GM13977 (cell line): ENCODE measurements at regions not wholly inside any gene's neighbourhood (a gene's known extent, or its start where the extent isn't known, plus 50 kb on each side); places are given as distances from the start of the nearest gene placed in this dataset.

ENCODE experiments used
- DNase-seq: peaks from one replicate; pipeline ENCODE4 v3.0.0; 2012; ENCODE audit warnings: low spot score
- in situ Hi-C: fragments of 300-500 bp; cut with MboI; formaldehyde crosslinking; loops from one replicate; pipeline ENCODE4 v1.12.0; 2022; ENCODE audit warnings: low sequenced_read_pairs, low pct_unique_long_range_greater_than_20kb, mixed read lengths, inconsistent platforms; ENCODE audit not compliant: unreplicated experiment
- TF ChIP-seq, protein P1 (sequence below): IDR thresholded peaks from 2 replicates; pipeline ENCODE4 v1.5.1; 2012; ENCODE audit warnings: mild to moderate bottlenecking, control low read depth; ENCODE audit not compliant: insufficient read depth; ENCODE audit errors: extremely low read depth, missing control alignments

DNA sequence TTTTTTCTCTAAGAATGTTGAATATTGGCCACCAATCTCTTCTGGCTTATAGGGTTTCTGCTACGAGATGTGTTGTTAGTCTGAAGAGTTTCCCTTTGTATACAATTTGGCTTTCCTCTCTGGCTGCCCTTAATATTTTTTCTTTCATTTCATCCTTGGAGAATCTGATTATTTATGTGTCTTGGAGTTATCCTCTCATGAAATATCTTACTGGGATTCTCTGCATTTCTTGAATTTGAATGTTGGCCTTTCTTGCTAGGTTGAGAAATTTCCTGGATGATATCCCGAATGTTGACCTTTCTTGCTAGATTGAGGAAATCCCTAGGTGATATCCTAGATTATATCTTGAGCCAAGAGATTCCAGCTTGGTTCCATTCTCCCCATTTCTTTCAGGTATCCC, 125.6 kb downstream of the SLC5A7 start:
- in situ Hi-C loops, result no loop called here

DNA sequence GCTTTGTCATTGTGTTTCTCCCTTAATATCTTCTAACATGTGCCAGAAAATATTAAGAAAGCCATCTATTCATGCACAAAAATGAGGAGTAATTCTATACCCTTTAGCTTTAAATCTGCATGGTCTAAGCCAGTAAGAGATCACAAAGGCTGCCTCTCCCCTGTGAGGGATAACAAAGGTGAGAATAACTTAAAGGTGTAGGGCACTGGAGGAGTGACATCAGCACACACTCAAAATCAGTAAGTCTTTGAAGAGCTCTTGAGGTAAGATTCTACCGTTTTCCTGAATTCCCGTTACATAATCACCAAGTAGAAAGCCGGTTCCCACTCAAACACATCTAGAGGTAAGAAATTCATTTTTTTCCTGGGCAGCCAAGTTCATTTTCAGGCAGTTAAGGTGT, 123.9 kb upstream of the SULT1C3 start:
- DNase-seq, result no peak
- TF ChIP-seq, protein P1, sequence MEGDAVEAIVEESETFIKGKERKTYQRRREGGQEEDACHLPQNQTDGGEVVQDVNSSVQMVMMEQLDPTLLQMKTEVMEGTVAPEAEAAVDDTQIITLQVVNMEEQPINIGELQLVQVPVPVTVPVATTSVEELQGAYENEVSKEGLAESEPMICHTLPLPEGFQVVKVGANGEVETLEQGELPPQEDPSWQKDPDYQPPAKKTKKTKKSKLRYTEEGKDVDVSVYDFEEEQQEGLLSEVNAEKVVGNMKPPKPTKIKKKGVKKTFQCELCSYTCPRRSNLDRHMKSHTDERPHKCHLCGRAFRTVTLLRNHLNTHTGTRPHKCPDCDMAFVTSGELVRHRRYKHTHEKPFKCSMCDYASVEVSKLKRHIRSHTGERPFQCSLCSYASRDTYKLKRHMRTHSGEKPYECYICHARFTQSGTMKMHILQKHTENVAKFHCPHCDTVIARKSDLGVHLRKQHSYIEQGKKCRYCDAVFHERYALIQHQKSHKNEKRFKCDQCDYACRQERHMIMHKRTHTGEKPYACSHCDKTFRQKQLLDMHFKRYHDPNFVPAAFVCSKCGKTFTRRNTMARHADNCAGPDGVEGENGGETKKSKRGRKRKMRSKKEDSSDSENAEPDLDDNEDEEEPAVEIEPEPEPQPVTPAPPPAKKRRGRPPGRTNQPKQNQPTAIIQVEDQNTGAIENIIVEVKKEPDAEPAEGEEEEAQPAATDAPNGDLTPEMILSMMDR, result no peak
- in situ Hi-C loops, result no loop called here

More for the DNA sequence above, 125.6 kb downstream of the SLC5A7 start:
- TF ChIP-seq, protein P1, result no peak
- DNase-seq, result no peak

DNA sequence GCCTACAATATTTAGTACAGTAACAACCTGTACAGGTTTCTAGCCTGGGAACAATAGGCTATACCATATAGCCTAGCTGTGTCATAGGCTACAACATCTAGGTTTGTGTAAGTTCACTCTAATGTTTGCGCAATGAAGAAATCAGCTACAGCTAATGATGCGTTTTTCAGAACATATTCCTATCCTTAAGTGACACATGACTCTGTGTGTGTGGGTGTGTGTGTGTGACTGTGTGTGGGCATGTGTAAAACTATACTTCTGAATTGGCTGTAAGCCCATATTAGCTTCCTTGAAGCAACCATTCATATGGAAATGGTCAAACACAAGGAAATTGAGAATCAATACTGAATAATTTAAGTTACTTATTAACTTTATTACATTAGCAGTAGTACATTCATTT, 120.8 kb upstream of the SULT1C3 start:
- in situ Hi-C loops, result no loop called here
- TF ChIP-seq, protein P1, result no peak
- DNase-seq, result no peak

DNA sequence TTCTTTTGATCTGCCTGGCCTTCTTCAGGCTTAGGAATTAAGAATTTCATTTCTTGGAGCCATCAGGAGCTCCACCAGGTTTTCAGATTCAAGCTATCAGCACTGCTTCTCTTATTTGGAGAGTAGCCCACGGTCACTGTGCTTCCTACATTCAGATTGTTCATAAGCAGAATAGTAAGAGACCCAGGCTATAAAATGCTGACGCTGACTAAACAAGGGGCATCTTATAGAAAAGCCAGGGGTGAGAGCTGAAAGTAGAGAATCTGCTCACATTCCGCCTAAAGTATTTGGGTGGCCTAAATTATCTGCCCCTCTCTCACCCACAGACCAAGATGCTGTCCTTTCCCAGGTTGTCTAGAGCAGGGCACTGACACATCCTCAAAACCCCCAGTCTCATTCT, 120.3 kb upstream of the SULT1C3 start:
- TF ChIP-seq, protein P1, result no peak
- DNase-seq, result no peak
- in situ Hi-C loops, result no loop called here

DNA sequence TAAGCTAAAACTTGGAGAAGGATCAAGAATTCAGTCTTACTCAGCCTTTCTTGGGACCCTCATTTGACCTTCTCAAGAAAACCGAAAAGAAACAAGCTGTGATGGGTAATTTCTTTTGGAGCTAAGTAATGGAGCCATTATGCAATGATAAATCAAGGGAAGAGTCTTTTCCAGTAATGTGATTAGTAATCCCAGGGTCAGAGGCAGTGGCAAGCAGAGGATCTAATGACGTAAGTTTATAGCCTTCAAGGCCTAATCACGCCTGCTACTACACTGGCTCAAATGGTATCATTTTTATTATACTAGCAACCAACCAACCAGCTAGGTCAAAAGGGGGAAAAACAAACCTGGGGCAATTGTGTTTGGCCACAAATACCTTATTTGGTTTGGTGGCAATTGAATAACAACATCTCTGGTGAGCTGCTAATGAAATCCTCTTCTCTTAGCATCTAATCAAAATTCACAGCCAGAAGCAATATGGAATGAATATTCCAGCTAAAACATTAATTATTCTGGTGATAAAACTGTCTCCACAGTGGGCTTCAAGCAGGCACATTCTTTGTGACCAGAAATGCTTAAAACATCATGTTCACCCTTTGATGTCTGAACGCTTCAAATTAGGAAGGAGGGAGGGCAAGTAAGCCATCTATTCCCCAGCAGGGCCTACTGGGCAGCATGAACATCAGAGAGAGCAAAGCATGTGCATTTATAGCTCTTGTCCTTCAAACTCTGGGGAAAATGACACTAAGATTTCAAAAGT, 114.9 kb upstream of the SULT1C3 start:
- TF ChIP-seq, protein P1, result no peak
- in situ Hi-C loops, result no loop called here
- no peak for DNase-seq

DNA sequence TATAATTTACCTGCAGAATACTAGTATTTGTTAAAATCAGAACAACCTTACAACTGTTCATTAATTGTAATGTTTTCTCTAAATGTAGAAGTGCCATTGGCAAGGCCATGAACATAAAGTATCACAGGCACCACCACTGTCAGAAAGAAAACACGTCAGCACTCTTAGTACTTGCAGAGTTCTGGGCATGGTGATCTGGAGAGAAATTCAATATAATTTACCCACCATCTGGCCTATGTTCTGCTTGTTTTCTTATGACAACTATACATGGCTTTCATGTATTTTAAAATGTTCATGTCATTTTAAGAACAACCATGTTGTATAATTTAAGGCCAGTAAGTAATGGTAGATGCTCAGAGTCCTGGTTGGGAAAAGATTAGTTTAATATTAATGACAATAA, 114.2 kb upstream of the SULT1C3 start:
- in situ Hi-C loops, result no loop called here
- TF ChIP-seq, protein P1, result no peak
- no peak for DNase-seq

DNA sequence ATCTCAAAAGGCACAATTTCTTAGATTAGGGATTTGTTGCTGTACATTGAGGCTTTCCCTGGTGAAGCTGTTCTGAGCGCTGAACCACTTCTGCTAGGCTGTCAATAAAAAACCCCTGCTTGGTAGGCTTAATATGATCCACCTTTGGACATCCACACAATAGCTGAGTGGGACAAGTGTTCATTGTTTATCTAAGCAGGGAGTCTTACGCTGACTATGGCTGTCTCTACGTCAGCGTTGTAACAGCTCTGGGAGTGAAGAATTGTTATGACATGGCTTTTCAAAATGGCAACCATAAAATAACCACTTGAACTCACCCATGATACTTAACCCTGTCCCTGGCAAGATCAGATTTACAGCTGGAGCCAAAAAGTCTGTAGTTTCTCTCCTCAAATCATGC, 111.5 kb upstream of the SULT1C3 start:
- TF ChIP-seq, protein P1, result no peak
- in situ Hi-C loops, result no loop called here
- DNase-seq, result no peak
